ENCODE measurements at regions not wholly inside any gene's neighbourhood (a gene's known extent, or its start where the extent isn't known, plus 50 kb on each side); places are given as distances from the start of the nearest gene placed in this dataset.
A peak's percentile ranks its signal among the peaks of the same experiment; 100 is the strongest.
"Not testable (repeated sequence)": the region's sequence is repeated elsewhere in the genome, so short reads cannot be mapped to it uniquely, and the experiment has no call there.

GRCh38 chr13:33659894-33660293 lies 158.1 kb upstream of the RFC3 start:
- DNase-seq (ENCODE audit: low spot score), result no peak

GRCh38 chr13:33662392-33662791 lies 155.6 kb upstream of the RFC3 start:
- no peak for DNase-seq (ENCODE audit: low spot score)

GRCh38 chr13:33665626-33666175 lies 152.2 kb upstream of the RFC3 start:
- DNase-seq (ENCODE audit: low spot score), result no peak

GRCh38 chr13:33671560-33671959 lies 146.4 kb upstream of the RFC3 start:
- no peak for DNase-seq (ENCODE audit: low spot score)

GRCh38 chr13:33672022-33672421 lies 145.9 kb upstream of the RFC3 start:
- DNase-seq (ENCODE audit: low spot score), result not testable (repeated sequence)

- peak; percentile 76 for DNase-seq (ENCODE audit: low spot score)
Observed at GRCh38 chr13:33676045-33676989, 141.6 kb upstream of the RFC3 start.

GRCh38 chr13:33677215-33677614 lies 140.7 kb upstream of the RFC3 start:
- no peak for DNase-seq (ENCODE audit: low spot score)

- no peak for DNase-seq (ENCODE audit: low spot score)
Observed at GRCh38 chr13:33678084-33678483, 139.9 kb upstream of the RFC3 start.

GRCh38 chr13:33678906-33679657 lies 138.9 kb upstream of the RFC3 start:
- peak; percentile 73 for DNase-seq (ENCODE audit: low spot score)

GRCh38 chr13:33679658-33680012 lies 138.3 kb upstream of the RFC3 start:
- DNase-seq (ENCODE audit: low spot score), result no peak

GRCh38 chr13:33682020-33682564 lies 135.9 kb upstream of the RFC3 start:
- no peak for DNase-seq (ENCODE audit: low spot score)

- DNase-seq (ENCODE audit: low spot score), result not testable (repeated sequence)
Observed at GRCh38 chr13:33682646-33683045, 135.3 kb upstream of the RFC3 start.

- DNase-seq (ENCODE audit: low spot score), result no peak
Observed at GRCh38 chr13:33683376-33683775, 134.6 kb upstream of the RFC3 start.

- DNase-seq (ENCODE audit: low spot score), result no peak
Observed at GRCh38 chr13:33684874-33685273, 133.1 kb upstream of the RFC3 start.

- no peak for DNase-seq (ENCODE audit: low spot score)
Observed at GRCh38 chr13:33686772-33687480, 131.0 kb upstream of the RFC3 start.

- no peak for DNase-seq (ENCODE audit: low spot score)
Observed at GRCh38 chr13:33690354-33690753, 127.6 kb upstream of the RFC3 start.

GRCh38 chr13:33691980-33692379 lies 126.0 kb upstream of the RFC3 start:
- no peak for DNase-seq (ENCODE audit: low spot score)

GRCh38 chr13:33692531-33692930 lies 125.4 kb upstream of the RFC3 start:
- no peak for DNase-seq (ENCODE audit: low spot score)

GRCh38 chr13:33694546-33694945 lies 123.4 kb upstream of the RFC3 start:
- no peak for DNase-seq (ENCODE audit: low spot score)

- DNase-seq (ENCODE audit: low spot score), result no peak
Observed at GRCh38 chr13:33696530-33696929, 121.4 kb upstream of the RFC3 start.

GRCh38 chr13:33697926-33698325 lies 120.0 kb upstream of the RFC3 start:
- DNase-seq (ENCODE audit: low spot score), result no peak

- DNase-seq (ENCODE audit: low spot score), result no peak
Observed at GRCh38 chr13:33707449-33707848, 110.5 kb upstream of the RFC3 start.

All from AG20443 (cell line).